ENCODE measurements at regions not wholly inside any gene's neighbourhood (a gene's known extent, or its start where the extent isn't known, plus 50 kb on each side); places are given as distances from the start of the nearest gene placed in this dataset.

DNA sequence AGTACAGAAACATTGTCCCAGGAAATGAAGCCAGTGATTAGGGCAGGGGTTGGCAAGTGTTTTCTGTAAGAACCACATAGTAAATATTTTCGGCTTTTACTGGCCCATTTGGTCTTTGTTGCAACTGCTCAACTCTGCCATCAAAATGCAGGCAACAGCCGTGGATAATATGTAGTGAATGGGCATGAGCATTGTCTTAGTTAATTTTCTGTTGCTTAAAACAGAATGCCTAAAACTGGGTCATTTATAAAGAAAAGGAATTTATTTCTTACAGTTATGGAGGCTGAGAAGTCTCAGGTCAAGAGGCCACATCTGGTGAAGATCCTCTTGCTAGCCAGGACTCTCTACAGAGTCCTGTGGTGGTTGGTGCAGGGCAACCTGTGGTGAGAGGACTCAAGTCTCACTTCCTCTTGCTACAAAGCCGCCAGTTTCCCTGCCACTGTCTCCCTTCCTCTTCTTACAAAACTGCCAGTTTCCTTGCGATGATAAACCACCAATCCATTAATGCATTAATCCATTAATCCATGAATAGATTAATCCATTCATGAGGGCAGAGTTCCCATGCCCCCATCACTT lies 166.4 kb downstream of the PSMG1 start:
- no peak for TF ChIP-seq CTCF (IDR thresholded peaks at IDR 0.05; ENCODE audit: low read depth, low read length, missing input control)
- TF ChIP-seq GABPA (IDR thresholded peaks at IDR 0.05 in 1 of 2, conservative IDR thresholded peaks at IDR 0.05 in 1 of 2) = no peak
- no peak for TF ChIP-seq RXRA (IDR thresholded peaks at IDR 0.05)
- TF ChIP-seq, protein P1, sequence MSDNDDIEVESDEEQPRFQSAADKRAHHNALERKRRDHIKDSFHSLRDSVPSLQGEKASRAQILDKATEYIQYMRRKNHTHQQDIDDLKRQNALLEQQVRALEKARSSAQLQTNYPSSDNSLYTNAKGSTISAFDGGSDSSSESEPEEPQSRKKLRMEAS (IDR thresholded peaks at IDR 0.05) = no peak
- TF ChIP-seq YY1 (IDR thresholded peaks at IDR 0.05) = no peak
- TF ChIP-seq, protein P2, sequence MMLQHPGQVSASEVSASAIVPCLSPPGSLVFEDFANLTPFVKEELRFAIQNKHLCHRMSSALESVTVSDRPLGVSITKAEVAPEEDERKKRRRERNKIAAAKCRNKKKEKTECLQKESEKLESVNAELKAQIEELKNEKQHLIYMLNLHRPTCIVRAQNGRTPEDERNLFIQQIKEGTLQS (IDR thresholded peaks at IDR 0.05) = no peak
- no peak for TF ChIP-seq RAD21 (IDR thresholded peaks at IDR 0.05)
- no peak for TF ChIP-seq JUND (IDR thresholded peaks at IDR 0.05)
- no peak for TF ChIP-seq TAF1 (conservative IDR thresholded peaks at IDR 0.05)
- no peak for TF ChIP-seq FOXA2 (IDR thresholded peaks at IDR 0.05)
- TF ChIP-seq REST (IDR thresholded peaks at IDR 0.05) = no peak
